BLaER1 (cell line): ENCODE measurements at regions not wholly inside any gene's neighbourhood (a gene's known extent, or its start where the extent isn't known, plus 50 kb on each side); places are given as distances from the start of the nearest gene placed in this dataset.
"Not testable (repeated sequence)": the region's sequence is repeated elsewhere in the genome, so short reads cannot be mapped to it uniquely, and the experiment has no call there.

ENCODE experiments used
- H3K27ac ChIP-seq: shearing (Covaris generic); formaldehyde crosslinking; 2 replicates; pipeline ENCODE4 v1.8.1; 2022
- H3K27me3 ChIP-seq: shearing (Covaris generic); formaldehyde crosslinking; 2 replicates; pipeline ENCODE4 v1.8.1; 2022
- H3K36me3 ChIP-seq: shearing (Covaris generic); formaldehyde crosslinking; 2 replicates; pipeline ENCODE4 v1.8.1; 2022
- H3K4me1 ChIP-seq: shearing (Covaris generic); formaldehyde crosslinking; 2 replicates; pipeline ENCODE4 v1.8.1; 2022
- H3K4me2 ChIP-seq: shearing (Covaris generic); formaldehyde crosslinking; 2 replicates; pipeline ENCODE4 v1.8.1; 2022
- H3K4me3 ChIP-seq: shearing (Covaris generic); formaldehyde crosslinking; 2 replicates; pipeline ENCODE4 v1.8.1; 2022
- H3K9ac ChIP-seq: shearing (Covaris generic); formaldehyde crosslinking; 2 replicates; pipeline ENCODE4 v1.8.1; 2022
- H3K9me3 ChIP-seq: shearing (Covaris generic); formaldehyde crosslinking; 2 replicates; pipeline ENCODE4 v1.8.1; 2022
- H4K20me1 ChIP-seq: shearing (Covaris generic); formaldehyde crosslinking; 2 replicates; pipeline ENCODE4 v1.8.1; 2022
- Cebpa-rat ChIP-seq: shearing (Covaris generic); IDR thresholded peaks from 2 replicates; pipeline ENCODE4 v1.8.1; 2022

- no peaks in the 10 kb centered on the region for H3K4me1 ChIP-seq
- H3K9me3 ChIP-seq: peaks cover 9% of the 10 kb centered on the region; the same call in 1 of the 2 replicates
- H3K36me3 ChIP-seq: no peaks in the 10 kb centered on the region
- no peaks in the 10 kb centered on the region for H3K27me3 ChIP-seq
- no peak overlapping the region for H3K4me2 ChIP-seq
- no peak for TF ChIP-seq Cebpa-rat
- no peak overlapping the region for H3K9ac ChIP-seq
- no peak overlapping the region for H3K27ac ChIP-seq
- no peaks in the 10 kb centered on the region for H4K20me1 ChIP-seq
- no peak overlapping the region for H3K4me3 ChIP-seq
These were observed 138.6 kb downstream of the ARRDC3 start for GRCh38 chr5:91244380-91245073.

- no peak overlapping the region for H3K9ac ChIP-seq
- no peak overlapping the region for H3K4me2 ChIP-seq
- TF ChIP-seq Cebpa-rat: no peak
- H3K36me3 ChIP-seq: no peaks in the 10 kb centered on the region
- no peak overlapping the region for H3K4me3 ChIP-seq
- no peak overlapping the region for H3K27ac ChIP-seq
- H4K20me1 ChIP-seq: no peaks in the 10 kb centered on the region
- peaks cover 9% of the 10 kb centered on the region; the same call in 1 of the 2 replicates for H3K9me3 ChIP-seq
- H3K27me3 ChIP-seq: no peaks in the 10 kb centered on the region
- H3K4me1 ChIP-seq: no peaks in the 10 kb centered on the region
These were observed 139.3 kb downstream of the ARRDC3 start for GRCh38 chr5:91243852-91244251.

DNA sequence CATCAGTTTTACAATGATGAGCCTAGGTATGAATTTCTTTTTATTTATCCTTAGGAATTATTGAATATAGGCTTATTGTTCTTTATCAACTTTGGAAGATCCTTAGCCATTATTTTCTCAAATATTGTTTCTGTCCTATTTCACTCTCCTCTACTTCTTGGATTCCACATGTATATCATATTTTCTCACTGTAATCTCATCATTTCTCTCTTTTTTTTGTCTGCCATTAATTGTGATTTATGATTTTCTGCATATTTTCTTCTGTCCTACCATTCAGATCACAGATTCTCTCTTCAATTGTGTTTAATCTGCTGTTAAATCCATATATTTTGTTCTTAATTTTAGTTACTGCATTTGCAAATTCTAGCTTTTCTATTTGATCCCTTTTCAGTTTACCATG, 139.8 kb downstream of the ARRDC3 start:
- Histone ChIP-seq H3K4me2 (no peak overlapping the region), H3K9me3 (peaks cover 9% of the 10 kb centered on the region; the same call in 1 of the 2 replicates), H3K9ac (no peak overlapping the region), H3K36me3 (no peaks in the 10 kb centered on the region), H4K20me1 (no peaks in the 10 kb centered on the region), H3K27ac (no peak overlapping the region), H3K4me3 (no peak overlapping the region), H3K4me1 (no peaks in the 10 kb centered on the region), H3K27me3 (no peaks in the 10 kb centered on the region)
- TF ChIP-seq Cebpa-rat: no peak

- H3K9ac ChIP-seq, H3K27me3 ChIP-seq, H3K4me2 ChIP-seq, H4K20me1 ChIP-seq, H3K27ac ChIP-seq, H3K4me1 ChIP-seq, H3K36me3 ChIP-seq, H3K9me3 ChIP-seq, H3K4me3 ChIP-seq: not testable (repeated sequence)
These were observed 141.7 kb downstream of the ARRDC3 start for GRCh38 chr5:91241460-91241859.

DNA sequence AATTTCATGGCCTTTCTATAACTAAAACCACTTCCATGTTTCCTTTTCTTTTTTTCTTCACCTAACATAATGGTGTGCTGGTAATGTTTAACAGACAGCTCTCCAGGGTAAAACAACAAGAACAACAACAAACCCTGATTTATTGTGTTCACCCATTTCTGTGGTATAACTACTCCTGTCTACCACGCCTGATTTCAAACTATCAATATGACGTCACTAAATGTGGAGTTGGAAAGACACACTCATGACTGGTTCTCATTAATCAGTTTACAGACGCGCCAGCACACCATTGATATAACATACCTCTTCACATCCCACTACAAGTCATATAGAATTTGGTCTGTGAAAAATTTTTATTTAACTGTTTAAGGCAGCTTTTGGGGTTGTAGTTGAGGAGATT, 142.9 kb downstream of the ARRDC3 start:
- Histone ChIP-seq H3K4me3 (no peak overlapping the region), H3K4me2 (no peak overlapping the region), H3K36me3 (no peaks in the 10 kb centered on the region), H4K20me1 (no peaks in the 10 kb centered on the region), H3K27me3 (no peaks in the 10 kb centered on the region), H3K9me3 (peaks cover 9% of the 10 kb centered on the region; the same call in 1 of the 2 replicates), H3K4me1 (no peaks in the 10 kb centered on the region), H3K27ac (no peak overlapping the region), H3K9ac (no peak overlapping the region)
- TF ChIP-seq Cebpa-rat: no peak

- no peak overlapping the region for H3K4me2 ChIP-seq
- peaks cover 10% of the 10 kb centered on the region for H3K9me3 ChIP-seq
- no peaks in the 10 kb centered on the region for H3K4me1 ChIP-seq
- no peaks in the 10 kb centered on the region for H3K27me3 ChIP-seq
- TF ChIP-seq Cebpa-rat: no peak
- H3K4me3 ChIP-seq: no peak overlapping the region
- no peaks in the 10 kb centered on the region for H3K36me3 ChIP-seq
- H4K20me1 ChIP-seq: no peaks in the 10 kb centered on the region
- H3K9ac ChIP-seq: no peak overlapping the region
- H3K27ac ChIP-seq: no peak overlapping the region
These were observed 147.8 kb downstream of the ARRDC3 start for GRCh38 chr5:91235271-91235694.

GRCh38 chr5:91232523-91232922, 150.6 kb downstream of the ARRDC3 start:
- no peaks in the 10 kb centered on the region for H3K4me1 ChIP-seq
- H3K9me3 ChIP-seq: peaks cover 24% of the 10 kb centered on the region
- TF ChIP-seq Cebpa-rat: no peak
- H4K20me1 ChIP-seq: no peaks in the 10 kb centered on the region
- no peak overlapping the region for H3K4me2 ChIP-seq
- H3K27ac ChIP-seq: no peak overlapping the region
- H3K36me3 ChIP-seq: no peaks in the 10 kb centered on the region
- no peak overlapping the region for H3K9ac ChIP-seq
- no peak overlapping the region for H3K4me3 ChIP-seq
- no peaks in the 10 kb centered on the region for H3K27me3 ChIP-seq

- Histone ChIP-seq H3K4me2 (no peak overlapping the region), H3K36me3 (no peaks in the 10 kb centered on the region), H3K4me1 (no peaks in the 10 kb centered on the region), H3K27me3 (no peaks in the 10 kb centered on the region), H3K9me3 (peaks cover 24% of the 10 kb centered on the region), H3K9ac (no peak overlapping the region), H4K20me1 (no peaks in the 10 kb centered on the region), H3K27ac (no peak overlapping the region), H3K4me3 (no peak overlapping the region)
- no peak for TF ChIP-seq Cebpa-rat
These were observed 153.9 kb downstream of the ARRDC3 start for GRCh38 chr5:91229031-91229727.

DNA sequence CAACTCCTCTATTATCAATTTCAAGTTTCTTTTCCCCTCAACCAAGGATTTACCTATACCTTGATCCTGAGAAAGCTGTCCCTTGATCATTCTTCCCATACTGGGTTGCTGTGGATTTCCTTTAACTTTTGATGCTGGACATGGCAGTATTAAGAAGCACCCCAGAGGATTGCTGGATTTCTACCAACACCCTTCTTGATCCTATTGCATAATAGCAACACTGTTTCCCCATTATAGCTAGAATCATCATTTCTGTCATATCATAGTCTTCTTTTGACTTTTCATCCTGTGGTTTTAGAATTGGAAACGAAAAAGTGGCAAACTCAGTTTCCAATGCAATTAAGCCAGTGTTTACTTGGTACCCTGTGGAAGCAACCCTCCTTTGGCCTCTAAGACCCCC, 154.9 kb downstream of the ARRDC3 start:
- H3K4me1 ChIP-seq: no peaks in the 10 kb centered on the region
- H3K9ac ChIP-seq: no peak overlapping the region
- no peak overlapping the region for H3K4me3 ChIP-seq
- no peaks in the 10 kb centered on the region for H3K27me3 ChIP-seq
- no peak for TF ChIP-seq Cebpa-rat
- no peaks in the 10 kb centered on the region for H3K36me3 ChIP-seq
- H3K9me3 ChIP-seq: peaks cover 24% of the 10 kb centered on the region
- H3K4me2 ChIP-seq: no peak overlapping the region
- H3K27ac ChIP-seq: no peak overlapping the region
- H4K20me1 ChIP-seq: no peaks in the 10 kb centered on the region

GRCh38 chr5:91225848-91226686, 157.1 kb downstream of the ARRDC3 start:
- H4K20me1 ChIP-seq: no peaks in the 10 kb centered on the region
- no peaks in the 10 kb centered on the region for H3K36me3 ChIP-seq
- no peaks in the 10 kb centered on the region for H3K27me3 ChIP-seq
- H3K4me3 ChIP-seq: no peak overlapping the region
- H3K4me1 ChIP-seq: no peaks in the 10 kb centered on the region
- H3K9me3 ChIP-seq: peaks cover 19% of the 10 kb centered on the region
- no peak overlapping the region for H3K27ac ChIP-seq
- no peak overlapping the region for H3K4me2 ChIP-seq
- no peak overlapping the region for H3K9ac ChIP-seq
- TF ChIP-seq Cebpa-rat: no peak
